Cardiac fibroblast (primary cell): ENCODE measurements at regions not wholly inside any gene's neighbourhood (a gene's known extent, or its start where the extent isn't known, plus 50 kb on each side); places are given as distances from the start of the nearest gene placed in this dataset.

Experiments
- DNase-seq, 2 donors: peaks; one replicate each; pipeline versions ENCODE4 v3.0.0 to v3.0.0-alpha.2; 2010; ENCODE audit warnings: low read depth in 2 of 2
- H3K4me3 ChIP-seq, 2 donors: replicated peaks in 1 of 2; 1 replicate in 1 of 2; 2 replicates in 1 of 2; pipeline ENCODE4 v1.5.1; 2011; ENCODE audit warnings: low read depth in 2 of 2, low read length in 2 of 2, mild to moderate bottlenecking in 2 of 2, moderate library complexity in 1 of 2
- CTCF ChIP-seq: IDR thresholded peaks from one replicate; pipeline ENCODE4 v1.5.1; 2011; ENCODE audit warnings: low read depth, mild to moderate bottlenecking, low read length, inconsistent platforms

GRCh38 chr13:77456271-77456670, 79.2 kb upstream of the SCEL start:
- TF ChIP-seq CTCF = no peak
- DNase-seq = no peak
- no peak overlapping the region for H3K4me3 ChIP-seq

GRCh38 chr13:77449265-77449664, 86.2 kb upstream of the SCEL start:
- H3K4me3 ChIP-seq = no peak overlapping the region
- no peak for TF ChIP-seq CTCF
- DNase-seq = no peak

- H3K4me3 ChIP-seq = no peak overlapping the region
- TF ChIP-seq CTCF = no peak
- DNase-seq = no peak
Observed at GRCh38 chr13:77448689-77449088, 86.8 kb upstream of the SCEL start.

DNA sequence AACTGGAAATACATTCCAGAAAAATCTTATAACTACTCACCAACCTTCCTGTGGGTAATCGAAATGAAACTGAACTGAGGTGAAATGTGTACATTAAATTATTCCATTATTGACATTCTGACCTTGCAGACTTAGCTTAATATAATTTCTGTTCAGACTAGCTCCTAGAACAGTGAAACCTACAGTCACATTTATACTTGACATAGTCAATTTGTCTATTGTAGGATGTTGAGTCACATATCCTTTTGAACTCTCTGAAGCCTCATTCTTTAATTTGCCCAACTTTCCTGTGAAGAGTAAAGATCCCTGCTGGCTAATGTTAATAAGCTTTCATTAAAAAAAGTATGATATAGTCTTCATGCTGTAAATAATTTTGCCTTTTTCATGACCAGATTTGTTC, 92.0 kb upstream of the SCEL start:
- H3K4me3 ChIP-seq = no peak overlapping the region
- no peak for DNase-seq
- TF ChIP-seq CTCF = no peak

DNA sequence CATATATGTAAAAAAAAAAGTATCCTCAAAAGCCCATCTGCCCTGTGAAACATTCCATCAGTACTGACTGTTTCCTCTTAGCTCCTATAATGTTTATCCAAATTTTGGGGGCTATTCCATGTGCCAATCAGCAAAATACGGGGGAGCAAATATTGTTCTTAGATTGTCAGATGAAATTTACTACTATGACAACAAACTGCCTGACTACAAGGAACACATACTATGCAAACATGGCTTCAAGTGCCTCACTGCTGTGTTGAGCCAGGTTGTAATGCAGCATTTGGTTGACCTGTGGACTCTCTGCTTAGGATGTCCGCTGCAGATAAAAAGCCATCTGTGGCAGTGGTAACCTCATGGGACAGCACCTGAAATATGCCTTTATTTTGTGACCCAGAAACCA, 98.2 kb upstream of the SCEL start:
- no peak for DNase-seq
- no peak for TF ChIP-seq CTCF
- H3K4me3 ChIP-seq = no peak overlapping the region

- no peak overlapping the region for H3K4me3 ChIP-seq
- no peak for DNase-seq
- TF ChIP-seq CTCF = no peak
Observed at GRCh38 chr13:77434289-77434688, 101.2 kb upstream of the SCEL start.

DNA sequence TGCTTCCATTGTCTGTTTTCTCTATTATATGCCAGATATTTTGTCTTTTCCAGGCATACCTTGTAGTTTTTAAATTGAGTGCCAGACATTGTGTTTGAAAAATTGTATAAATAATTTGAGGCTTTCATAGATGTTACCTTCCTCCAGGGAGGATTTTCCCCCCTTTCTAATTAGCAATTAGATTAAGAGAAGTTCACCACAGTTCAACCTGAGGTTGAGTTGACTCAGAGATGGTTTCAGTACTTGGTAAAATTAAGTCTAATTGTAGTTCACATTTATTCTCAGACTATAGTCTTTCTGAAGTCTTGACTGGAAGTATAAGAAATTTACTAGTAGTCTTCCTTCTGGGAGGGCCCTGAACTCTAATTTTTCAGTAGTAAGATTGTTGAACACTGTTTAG, 104.1 kb upstream of the SCEL start:
- no peak for TF ChIP-seq CTCF
- DNase-seq = no peak
- H3K4me3 ChIP-seq = no peak overlapping the region
